Sigmoid colon (tissue), 6 donors: ENCODE measurements at regions not wholly inside any gene's neighbourhood (a gene's known extent, or its start where the extent isn't known, plus 50 kb on each side); places are given as distances from the start of the nearest gene placed in this dataset.

Experiments used
- DNase-seq: peaks from one replicate; pipeline ENCODE4 v3.0.0-alpha.2; 2019
- H3K27ac ChIP-seq, 4 donors: fragments of 200-600 bp; sonication (generic); one replicate each; pipeline ENCODE4 v1.5.1; 2016 to 2019; ENCODE audit warnings: mild to moderate bottlenecking in 1 of 4
- H3K27me3 ChIP-seq, 3 donors: fragments of 200-600 bp; sonication (generic); one replicate each; pipeline ENCODE4 v1.5.1; 2019; ENCODE audit warnings: mild to moderate bottlenecking in 1 of 3
- H3K36me3 ChIP-seq, 4 donors: fragments of 200-600 bp; sonication (generic); one replicate each; pipeline ENCODE4 v1.5.1; 2016 to 2019
- H3K4me1 ChIP-seq, 4 donors: fragments of 200-600 bp; sonication (generic); one replicate each; pipeline ENCODE4 v1.5.1; 2017 to 2019
- H3K4me3 ChIP-seq, 4 donors: fragments of 200-600 bp; sonication (generic); one replicate each; pipeline ENCODE4 v1.5.1; 2017 to 2019; ENCODE audit warnings: mild to moderate bottlenecking in 2 of 4, moderate library complexity in 1 of 4
- H3K9me3 ChIP-seq, 4 donors: fragments of 200-600 bp in 3 of 4; sonication (generic) in 3 of 4; one replicate each; pipeline versions ENCODE4 v1.5.1 to v1.6.1; 2013 to 2019
- CTCF ChIP-seq, 4 experiments: fragments of 450-650 bp in 3 of 4; fragments of 200-600 bp in 1 of 4; IDR thresholded peaks; one replicate each; pipeline ENCODE4 v1.5.1; 2016 to 2019; ENCODE audit warnings: antibody characterized with exemption in 4 of 4, mild to moderate bottlenecking in 3 of 4, moderate library complexity in 2 of 4
- EP300 ChIP-seq, 4 donors: sonication (generic); formaldehyde crosslinking; IDR thresholded peaks; one replicate each; pipeline ENCODE4 v1.6.1; 2017; ENCODE audit warnings: antibody characterized with exemption in 4 of 4
- POLR2A ChIP-seq, 2 donors: fragments of 450-650 bp; IDR thresholded peaks; one replicate each; pipeline ENCODE4 v1.6.1; 2016; ENCODE audit warnings: antibody characterized with exemption in 2 of 2, mild to moderate bottlenecking in 2 of 2, moderate library complexity in 2 of 2
- POLR2AphosphoS5 ChIP-seq, 4 donors: sonication (generic); formaldehyde crosslinking; IDR thresholded peaks; one replicate each; pipeline ENCODE4 v1.6.1; 2017; ENCODE audit warnings: antibody characterized with exemption in 4 of 4
- WGBS, 2 donors: extraction: QIAGEN DNeasy Blood & Tissue Kit; methylation state at CpG; one replicate each; pipeline ENCODE4 v1.1.7; 2013; 5-methylcytosine and 5-hydroxymethylcytosine counted together
- intact Hi-C: fragments of 100-400 bp; cut with DNase I; formaldehyde crosslinking; loops from one replicate; pipeline ENCODE4 v1.15.1; 2023
- donor health status: healthy with polysubstance abuse.
- donor health status: healthy.

- intact Hi-C loops = no loop called here
- 79 to 82% methylated on average over 1 of the region's 1 CpG for WGBS, 2 donors
- Histone ChIP-seq H3K4me3 (no peak overlapping the region), H3K9me3 (no peaks in the 10 kb centered on the region), H3K27ac (no peak overlapping the region), H3K36me3 (no peaks in the 10 kb centered on the region), H3K27me3 (no peaks in the 10 kb centered on the region), H3K4me1 (no peaks in the 10 kb centered on the region)
- no peak for TF ChIP-seq POLR2A (IDR thresholded peaks at IDR 0.05)
- no peak for TF ChIP-seq POLR2AphosphoS5 (IDR thresholded peaks at IDR 0.05)
- no peak for TF ChIP-seq EP300 (IDR thresholded peaks at IDR 0.05)
- no peak for TF ChIP-seq CTCF (IDR thresholded peaks at IDR 0.05)
- DNase-seq = no peak
These were observed 166.3 kb upstream of the RHOBTB1 start for GRCh38 chr10:61110188-61110844.

- intact Hi-C loops = no loop called here
- DNase-seq = no peak
- no peaks in the 10 kb centered on the region for H3K36me3 ChIP-seq
- H3K9me3 ChIP-seq = no peaks in the 10 kb centered on the region
- no peaks in the 10 kb centered on the region for H3K27me3 ChIP-seq
- 89 to 93% methylated on average over 3 of the region's 3 CpGs for WGBS, 2 donors
- no peak overlapping the region for H3K27ac ChIP-seq
- no peak for TF ChIP-seq EP300 (IDR thresholded peaks at IDR 0.05)
- TF ChIP-seq CTCF (IDR thresholded peaks at IDR 0.05) = no peak
- no peak for TF ChIP-seq POLR2A (IDR thresholded peaks at IDR 0.05)
- no peak for TF ChIP-seq POLR2AphosphoS5 (IDR thresholded peaks at IDR 0.05)
- no peaks in the 10 kb centered on the region for H3K4me1 ChIP-seq
- H3K4me3 ChIP-seq = no peak overlapping the region
These were observed 164.9 kb upstream of the RHOBTB1 start for GRCh38 chr10:61108915-61109314.

- no peaks in the 10 kb centered on the region for H3K27me3 ChIP-seq
These were observed 156.9 kb upstream of the RHOBTB1 start for GRCh38 chr10:61100887-61101286.

GRCh38 chr10:61099756-61100155 is 155.8 kb upstream of the RHOBTB1 start:
- no peak for DNase-seq
- intact Hi-C loops = no loop called here
- H3K9me3 ChIP-seq = no peaks in the 10 kb centered on the region
- H3K27me3 ChIP-seq = no peaks in the 10 kb centered on the region
- H3K4me3 ChIP-seq = no peak overlapping the region
- peaks cover 0 to 4% (median 0%) of the 10 kb centered on the region in 4 donors for H3K4me1 ChIP-seq
- WGBS, 2 donors = 30 to 73% methylated on average over 4 of the region's 4 CpGs
- no peak for TF ChIP-seq POLR2AphosphoS5 (IDR thresholded peaks at IDR 0.05)
- no peak for TF ChIP-seq POLR2A (IDR thresholded peaks at IDR 0.05)
- no peaks in the 10 kb centered on the region for H3K36me3 ChIP-seq
- no peak overlapping the region for H3K27ac ChIP-seq

More at GRCh38 chr10:61100887-61101286, 156.9 kb upstream of the RHOBTB1 start:
- Histone ChIP-seq H3K4me1 (peaks cover 0 to 4% (median 0%) of the 10 kb centered on the region in 4 donors), H3K4me3 (no peak overlapping the region), H3K36me3 (no peaks in the 10 kb centered on the region), H3K9me3 (no peaks in the 10 kb centered on the region), H3K27ac (no peak overlapping the region)
- no peak for DNase-seq
- 85 to 89% methylated on average over 5 of the region's 5 CpGs for WGBS, 2 donors
- no peak for TF ChIP-seq POLR2AphosphoS5 (IDR thresholded peaks at IDR 0.05)
- no peak for TF ChIP-seq POLR2A (IDR thresholded peaks at IDR 0.05)
- intact Hi-C loops = no loop called here

GRCh38 chr10:61098966-61099365 is 155.0 kb upstream of the RHOBTB1 start:
- peaks cover 0 to 4% (median 0%) of the 10 kb centered on the region in 4 donors for H3K4me1 ChIP-seq
- H3K27me3 ChIP-seq = no peaks in the 10 kb centered on the region
- DNase-seq = no peak
- TF ChIP-seq POLR2AphosphoS5 (IDR thresholded peaks at IDR 0.05) = no peak
- TF ChIP-seq CTCF (IDR thresholded peaks at IDR 0.05) = no peak
- TF ChIP-seq EP300 (IDR thresholded peaks at IDR 0.05) = no peak
- H3K36me3 ChIP-seq = no peaks in the 10 kb centered on the region
- H3K9me3 ChIP-seq = no peaks in the 10 kb centered on the region
- no peak overlapping the region for H3K27ac ChIP-seq
- no peak overlapping the region for H3K4me3 ChIP-seq
- WGBS, 2 donors = 71 to 85% methylated on average over 1 of the region's 1 CpG
- intact Hi-C loops = no loop called here

GRCh38 chr10:61097026-61097425 is 153.0 kb upstream of the RHOBTB1 start:
- 57 to 90% methylated on average over 1 of the region's 1 CpG for WGBS, 2 donors
- no peaks in the 10 kb centered on the region for H3K27me3 ChIP-seq
- TF ChIP-seq EP300 (IDR thresholded peaks at IDR 0.05) (no peak), CTCF (IDR thresholded peaks at IDR 0.05) (no peak), POLR2A (IDR thresholded peaks at IDR 0.05) (no peak), POLR2AphosphoS5 (IDR thresholded peaks at IDR 0.05) (no peak)
- no peaks in the 10 kb centered on the region for H3K36me3 ChIP-seq
- intact Hi-C loops = no loop called here
- DNase-seq = no peak
- no peak overlapping the region for H3K27ac ChIP-seq
- H3K9me3 ChIP-seq = no peaks in the 10 kb centered on the region
- H3K4me1 ChIP-seq = peaks cover 0 to 4% (median 0%) of the 10 kb centered on the region in 4 donors
- H3K4me3 ChIP-seq = no peak overlapping the region
